NCI-H82 treated with DMSO at 0.1 percent for 48 hours (cell line): ENCODE measurements at regions not wholly inside any gene's neighbourhood (a gene's known extent, or its start where the extent isn't known, plus 50 kb on each side); places are given as distances from the start of the nearest gene placed in this dataset.
"Not testable (repeated sequence)": the region's sequence is repeated elsewhere in the genome, so short reads cannot be mapped to it uniquely, and the experiment has no call there.

Experiments
- DNase-seq: peaks from one replicate; lab custom pipeline; 2025; ENCODE audit not compliant: unreplicated experiment; lab: John Stamatoyannopoulos, UW

GRCh38 chr2:138881126-138881525 lies 100.9 kb upstream of the NXPH2 start:
- DNase-seq: no peak

DNA sequence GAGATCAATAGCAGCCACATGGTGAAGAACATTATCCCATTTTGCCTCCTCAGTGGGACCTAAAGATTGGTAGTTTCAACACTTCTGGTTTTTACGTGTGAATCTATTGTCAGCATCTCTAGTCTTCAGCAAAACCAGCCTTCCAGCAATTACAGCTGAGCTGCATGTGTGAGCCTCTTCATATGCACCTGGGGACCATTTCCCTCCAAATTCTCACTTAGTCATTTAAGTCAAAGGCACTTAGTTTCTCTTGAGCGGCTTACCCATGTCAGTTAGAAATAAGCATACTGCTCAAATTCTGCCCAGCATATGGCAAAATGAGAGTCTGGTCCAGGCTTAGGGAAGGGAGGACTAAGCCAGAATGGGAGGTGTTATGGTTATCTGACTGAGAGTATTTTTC lies 99.7 kb upstream of the NXPH2 start:
- no peak for DNase-seq

DNA sequence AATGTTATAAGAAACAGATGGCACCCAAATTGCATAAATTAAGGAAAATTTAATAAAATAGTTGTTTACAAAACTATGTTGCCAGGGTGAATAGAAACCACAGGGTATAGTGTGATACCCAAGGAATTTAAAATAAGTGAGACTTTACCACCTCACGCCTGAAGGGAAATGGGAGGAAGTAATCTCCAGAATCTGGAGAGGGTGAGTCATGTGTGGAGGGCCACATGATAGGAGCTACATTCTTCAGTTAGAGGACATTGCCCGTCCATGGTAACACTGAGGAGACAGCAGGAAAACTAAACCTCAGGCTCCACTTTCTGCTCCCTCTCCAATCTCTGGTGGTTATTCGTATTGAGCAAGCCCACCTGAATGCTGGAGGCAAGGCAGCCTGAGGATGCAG lies 97.2 kb upstream of the NXPH2 start:
- no peak for DNase-seq

DNA sequence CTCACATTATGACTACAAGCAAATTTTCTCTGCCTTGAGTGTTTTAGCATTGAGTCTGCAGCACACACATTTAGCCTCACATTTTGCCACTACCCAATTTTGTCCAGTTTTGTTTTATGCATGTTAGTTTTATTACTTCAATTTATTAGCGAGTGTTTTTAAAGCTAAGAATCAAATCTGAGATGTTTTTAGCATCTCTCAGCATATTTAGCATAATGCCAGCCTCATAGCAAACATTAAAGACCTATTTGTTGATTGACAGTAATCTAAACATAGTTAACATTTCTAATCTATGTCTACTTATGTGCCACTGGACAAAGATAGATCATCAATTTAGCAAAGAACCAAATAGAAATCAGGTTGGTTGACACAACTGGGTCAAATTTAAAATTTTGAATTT lies 94.1 kb upstream of the NXPH2 start:
- DNase-seq: no peak

- DNase-seq: not testable (repeated sequence)
These were observed 91.9 kb upstream of the NXPH2 start for GRCh38 chr2:138872116-138872515.

GRCh38 chr2:138871312-138871711 lies 91.1 kb upstream of the NXPH2 start:
- no peak for DNase-seq

DNA sequence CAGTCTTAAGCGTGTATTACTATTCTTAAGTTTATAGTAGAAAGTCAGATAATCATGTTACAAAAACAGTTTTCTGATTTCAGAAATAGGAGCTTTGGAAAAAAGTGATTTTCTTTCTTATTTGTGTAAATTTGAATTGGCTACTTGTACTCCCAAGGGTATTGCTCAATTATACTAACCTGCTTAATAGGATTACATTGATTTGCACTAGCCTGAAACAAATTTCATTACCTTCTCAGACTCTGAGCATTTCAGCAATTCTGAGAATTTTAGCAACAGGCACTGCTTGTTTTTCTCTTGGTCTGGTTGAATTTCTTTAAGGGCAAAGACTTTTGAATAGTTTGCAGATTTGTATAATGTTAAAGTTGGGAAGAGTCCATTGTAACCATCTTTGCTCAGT lies 87.2 kb upstream of the NXPH2 start:
- DNase-seq: peak; percentile 82

GRCh38 chr2:138866797-138867196 lies 86.6 kb upstream of the NXPH2 start:
- no peak for DNase-seq

- DNase-seq: no peak
These were observed 73.6 kb upstream of the NXPH2 start for GRCh38 chr2:138853761-138854160.

DNA sequence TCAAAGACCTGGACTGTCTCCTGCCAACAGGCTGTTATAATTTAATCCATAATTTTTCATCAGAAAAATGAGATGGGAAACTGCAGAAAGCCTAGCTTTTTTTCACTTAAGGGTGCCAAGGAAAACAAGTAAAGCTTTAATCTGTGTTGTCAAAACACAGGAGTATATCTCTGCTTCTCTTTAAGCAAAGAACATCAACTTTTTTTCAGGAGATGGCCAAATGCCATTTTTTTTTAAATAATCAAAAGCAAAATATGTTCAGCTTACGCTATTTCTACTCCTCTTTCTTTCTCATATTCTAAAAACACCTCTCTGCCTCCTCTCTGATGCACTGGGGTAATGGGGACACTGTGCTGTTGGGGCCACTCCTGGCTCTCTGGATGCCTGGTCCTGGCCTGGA lies 73.1 kb upstream of the NXPH2 start:
- DNase-seq: no peak

DNA sequence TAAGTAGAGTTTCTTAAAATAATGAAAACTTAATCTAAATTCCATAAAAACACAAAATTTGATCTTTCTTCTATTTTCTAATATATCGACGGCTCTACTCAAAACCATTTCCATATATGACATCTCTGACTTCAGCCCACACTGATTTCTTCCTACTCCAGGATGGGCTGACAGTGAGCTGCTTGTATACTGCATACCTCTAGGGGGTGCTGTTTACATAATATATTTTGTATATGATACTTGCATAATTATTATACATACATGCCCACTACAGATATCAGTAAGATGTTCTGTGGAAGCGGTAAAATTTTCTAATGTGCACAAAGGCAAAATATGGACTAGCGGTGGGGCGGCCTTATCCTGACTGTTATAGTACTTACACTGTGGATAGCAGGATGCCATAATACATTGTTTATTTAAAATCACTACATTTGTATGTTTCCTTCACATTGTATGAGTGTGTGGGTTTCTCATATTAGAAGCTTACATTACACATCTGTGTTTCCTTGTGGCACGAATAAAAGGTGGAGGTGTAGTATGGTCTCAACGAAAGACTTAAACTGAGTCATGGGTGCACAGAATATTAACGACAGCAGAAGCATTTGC lies 66.1 kb upstream of the NXPH2 start:
- DNase-seq: peak; percentile 64

GRCh38 chr2:138842341-138842740 lies 62.2 kb upstream of the NXPH2 start:
- DNase-seq: no peak

GRCh38 chr2:138841459-138841858 lies 61.3 kb upstream of the NXPH2 start:
- DNase-seq: peak; percentile 33

DNA sequence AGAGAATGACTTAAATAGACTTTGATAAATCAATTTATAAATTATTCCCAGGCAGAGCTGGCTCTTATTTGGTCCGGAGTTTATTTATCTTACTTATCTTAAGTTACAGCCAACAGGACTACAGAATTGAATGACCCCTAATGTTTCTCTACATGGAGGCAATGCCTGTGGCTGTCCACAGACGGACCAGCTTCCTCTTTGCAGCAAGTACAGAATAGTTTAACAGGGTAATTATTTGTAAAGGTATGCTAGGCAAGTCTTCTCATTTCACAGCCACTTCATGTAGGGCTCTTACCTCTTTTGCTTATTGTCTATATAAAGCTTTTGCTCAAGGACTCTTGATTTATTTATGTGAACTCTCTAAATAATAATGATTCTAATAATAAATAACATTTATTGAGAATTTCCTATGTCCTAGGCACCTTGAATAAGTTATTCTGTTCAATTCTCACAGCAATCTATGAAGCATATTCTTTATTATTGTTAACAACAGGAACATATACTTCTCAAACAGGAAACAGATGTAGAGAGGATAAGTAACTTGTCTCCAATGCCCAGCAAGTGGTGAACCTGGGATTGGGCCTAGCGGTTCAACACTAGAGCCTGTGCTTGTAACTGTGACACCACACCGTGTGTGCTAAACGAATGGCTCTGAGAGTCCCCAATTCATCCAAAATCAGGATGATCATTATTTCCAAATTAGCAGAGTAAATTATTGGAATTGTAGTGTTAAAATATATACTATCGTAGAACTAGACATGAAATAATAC lies 58.8 kb upstream of the NXPH2 start:
- no peak for DNase-seq

DNA sequence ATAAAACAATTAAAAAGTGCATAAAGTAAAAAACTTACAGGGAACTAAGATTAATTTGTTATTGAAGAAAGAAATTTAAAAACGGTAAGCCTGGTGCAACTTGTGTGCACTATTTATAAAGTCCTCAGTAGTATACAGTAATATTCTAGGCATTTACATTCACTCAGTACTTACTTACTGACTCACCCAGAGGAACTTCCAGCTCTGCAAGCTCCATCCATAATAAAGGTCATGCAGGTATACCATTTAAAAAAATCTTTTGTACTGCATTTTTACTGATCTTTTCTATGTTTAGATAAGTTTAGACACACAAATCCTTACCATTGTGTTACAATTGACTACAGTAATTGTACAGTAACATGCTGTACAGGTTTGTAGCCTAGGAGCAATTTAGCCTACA lies 51.5 kb upstream of the NXPH2 start:
- no peak for DNase-seq

DNA sequence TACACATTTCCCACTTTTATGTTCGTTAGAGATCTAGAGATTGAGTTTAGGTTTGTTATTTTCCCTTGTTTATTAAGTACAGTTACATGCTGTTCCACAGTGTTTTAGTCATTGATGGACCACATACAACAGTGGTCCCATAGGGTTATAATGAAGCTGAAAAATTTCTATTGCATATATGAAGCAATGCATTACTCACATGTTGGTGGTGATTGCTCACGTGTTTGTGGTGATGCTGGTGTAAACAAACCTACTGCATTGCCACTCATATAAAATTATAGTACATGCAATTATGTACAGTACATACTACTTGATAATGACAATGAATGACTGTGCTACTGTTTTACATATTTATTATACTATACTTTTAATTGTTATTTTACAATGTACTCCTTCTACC lies 51.0 kb upstream of the NXPH2 start:
- no peak for DNase-seq

DNA sequence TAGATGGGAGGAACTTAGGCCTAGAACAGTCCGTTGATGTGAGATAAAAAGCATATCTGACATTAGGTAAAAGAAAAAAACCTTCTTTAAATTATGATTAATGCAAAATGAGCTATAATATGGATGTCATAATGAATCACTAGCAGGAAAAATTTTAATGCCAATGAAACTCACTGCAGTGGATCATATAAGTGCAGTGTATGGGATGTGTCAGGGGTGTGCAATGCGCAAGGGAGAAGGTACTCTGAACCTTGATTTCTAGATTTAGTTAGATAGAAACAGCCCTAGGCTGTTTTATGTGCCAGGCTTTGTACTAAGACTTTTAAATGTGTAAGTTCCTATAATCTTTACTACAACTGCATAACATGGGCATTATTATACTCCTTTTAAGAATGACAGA lies 50.4 kb upstream of the NXPH2 start:
- DNase-seq: no peak
